Endothelial cell of umbilical vein (primary cell): ENCODE measurements at regions not wholly inside any gene's neighbourhood (a gene's known extent, or its start where the extent isn't known, plus 50 kb on each side); places are given as distances from the start of the nearest gene placed in this dataset.

Source experiments
- BruUV-seq: library from RNA; stranded (reverse); fragments of 400-500 nt; replicated peaks from 2 replicates; lab custom pipeline; 2021; lab: Mats Ljungman, UMichigan
- CTCF ChIA-PET: fragments of 300-600, 350-600 bp; sonication (Branson Sonifier 250); formaldehyde crosslinking; loops from one replicate; lab custom pipeline; 2021; ENCODE audit warnings: antibody characterized with exemption, inconsistent platforms; lab: Charles Lee
- POLR2A ChIA-PET: fragments of 300-600, 350-600 bp; sonication (Branson Sonifier 250); formaldehyde crosslinking; loops from one replicate; lab custom pipeline; 2021; ENCODE audit warnings: antibody characterized with exemption, inconsistent platforms; lab: Charles Lee
- DNase-seq: peaks from one replicate; pipeline ENCODE4 v3.0.0-alpha.2; 2011; ENCODE audit warnings: low read depth, low spot score
- FAIRE-seq: peaks from 2 replicates; lab custom pipeline; 2011; peaks lifted over from hg19 to GRCh38; lab: Jason Lieb, UNC
- H2AFZ ChIP-seq: 2 replicates; pipeline ENCODE4 v1.6.0; 2012; ENCODE audit warnings: low read depth, low read length, control low read depth, inconsistent platforms
- H3K27ac ChIP-seq: 2 replicates; pipeline ENCODE4 v1.5.1; 2011; ENCODE audit warnings: low read depth, mild to moderate bottlenecking, control low read depth, low read length, moderate library complexity; ENCODE audit not compliant: insufficient read depth
- H3K27me3 ChIP-seq, 2 experiments: 2 replicates each; pipeline versions ENCODE4 v1.6.0 to v1.6.1; 2011; ENCODE audit warnings: low read length in 2 of 2, mixed read lengths in 1 of 2; ENCODE audit not compliant: control insufficient read depth in 2 of 2, insufficient read depth in 2 of 2
- H3K36me3 ChIP-seq, 2 experiments: 2 replicates in 1 of 2; 3 replicates in 1 of 2; pipeline ENCODE4 v1.5.1; 2011; ENCODE audit warnings: low read length in 2 of 2, mild to moderate bottlenecking in 1 of 2, moderate library complexity in 1 of 2; ENCODE audit not compliant: control insufficient read depth in 2 of 2, insufficient read depth in 2 of 2; ENCODE audit errors: extremely low read depth in 1 of 2
- H3K4me1 ChIP-seq: 3 replicates; pipeline ENCODE4 v1.5.1; 2011; ENCODE audit warnings: mild to moderate bottlenecking, low read length; ENCODE audit not compliant: control insufficient read depth, insufficient read depth; ENCODE audit errors: extremely low read depth
- H3K4me2 ChIP-seq: 2 replicates; pipeline ENCODE4 v1.6.1; 2011; ENCODE audit warnings: low read length, control low read depth, mixed read lengths; ENCODE audit not compliant: insufficient read depth
- H3K4me3 ChIP-seq, 3 experiments: fragments of 200-600 bp in 1 of 3; sonication (generic), shearing (Covaris generic) in 1 of 3; replicated peaks in 1 of 3; 2 replicates each; pipeline ENCODE4 v1.5.1; 2011 to 2016; ENCODE audit warnings: control low read depth in 3 of 3, low read length in 3 of 3, mild to moderate bottlenecking in 2 of 3, inconsistent platforms in 1 of 3, low read depth in 1 of 3, moderate library complexity in 1 of 3; ENCODE audit not compliant: insufficient read depth in 1 of 3
- H3K79me2 ChIP-seq: 2 replicates; pipeline ENCODE4 v1.6.0; 2012; ENCODE audit warnings: low read length, inconsistent platforms; ENCODE audit not compliant: control insufficient read depth, insufficient read depth
- H3K9ac ChIP-seq: replicated peaks from 2 replicates; pipeline ENCODE3; 2011; ENCODE audit warnings: low read length, control low read depth; ENCODE audit not compliant: insufficient read depth; ENCODE audit errors: extremely low read depth
- H3K9me1 ChIP-seq: replicated peaks from 3 replicates; pipeline ENCODE4 v1.6.0; 2011; ENCODE audit warnings: mild to moderate bottlenecking, low read length; ENCODE audit not compliant: control insufficient read depth, insufficient read depth; ENCODE audit errors: extremely low read depth
- H3K9me3 ChIP-seq: replicated peaks from 2 replicates; pipeline ENCODE4 v1.5.1; 2012; ENCODE audit warnings: low read length, inconsistent platforms; ENCODE audit not compliant: control insufficient read depth, insufficient read depth
- H4K20me1 ChIP-seq: replicated peaks from 2 replicates; pipeline ENCODE3; 2011; ENCODE audit warnings: mild to moderate bottlenecking, low read length; ENCODE audit not compliant: control insufficient read depth, insufficient read depth; ENCODE audit errors: extremely low read depth
- CTCF ChIP-seq, 2 donors: IDR thresholded peaks; 1 replicate in 1 of 2; 2 replicates in 1 of 2; pipeline ENCODE4 v1.5.1; 2011; ENCODE audit warnings: low read length in 2 of 2, mild to moderate bottlenecking in 2 of 2, moderate library complexity in 2 of 2, control low read depth in 1 of 2, inconsistent platforms in 1 of 2, low read depth in 1 of 2; ENCODE audit not compliant: insufficient read depth in 1 of 2; ENCODE audit errors: extremely low read depth in 1 of 2
- EZH2 ChIP-seq: IDR thresholded peaks from 2 replicates; pipeline ENCODE4 v1.6.1; 2012; ENCODE audit warnings: borderline replicate concordance, low read depth, mild to moderate bottlenecking, moderate library complexity, low read length, inconsistent platforms; ENCODE audit not compliant: severe bottlenecking
- FOS ChIP-seq: IDR thresholded peaks from 2 replicates; pipeline ENCODE4 v1.6.1; 2011; ENCODE audit warnings: mild to moderate bottlenecking, low read length, moderate library complexity, borderline replicate concordance; ENCODE audit not compliant: insufficient read depth
- GATA2 ChIP-seq: IDR thresholded peaks from 2 replicates; pipeline ENCODE4 v1.7.0; 2011; ENCODE audit warnings: low read depth, mild to moderate bottlenecking, moderate library complexity, mixed read lengths, low read length; ENCODE audit not compliant: insufficient read length, insufficient read depth
- MYC ChIP-seq: IDR thresholded peaks from one replicate; pipeline ENCODE4 v1.6.1; 2011; ENCODE audit warnings: mild to moderate bottlenecking, low read depth, low read length
- POLR2AphosphoS5 ChIP-seq: IDR thresholded peaks from 2 replicates; pipeline ENCODE4 v1.6.1; 2012; ENCODE audit warnings: low read depth, mild to moderate bottlenecking, control low read depth, low read length, moderate library complexity; ENCODE audit not compliant: insufficient read depth
- dilution Hi-C: fragments of 300-500 bp; cut with MboI; formaldehyde crosslinking; loops from one replicate; pipeline ENCODE4 v1.15.0; 2019; ENCODE audit warnings: low sequenced_read_pairs; ENCODE audit not compliant: extremely low pct_ligation_motif_present
- intact Hi-C: fragments of 100-400 bp; cut with micrococcal nuclease; formaldehyde crosslinking; loops from one replicate; pipeline ENCODE4 v1.10.0; 2022

GRCh38 chr9:7546261-7546660, 253.3 kb downstream of the DMAC1 start:
- dilution Hi-C loops = no loop called here
- BruUV-seq = no TSS peak
- H3K27me3 ChIP-seq = no peaks in the 10 kb centered on the region
- H3K9me3 ChIP-seq = no peaks in the 10 kb centered on the region
- H3K27ac ChIP-seq = no peak overlapping the region
- DNase-seq (no peak), FAIRE-seq (no peak)
- ChIA-PET POLR2A (no interaction called here), CTCF (no interaction called here)
- H4K20me1 ChIP-seq = no peaks in the 10 kb centered on the region
- intact Hi-C loops = no loop called here
- H3K4me1 ChIP-seq = no peaks in the 10 kb centered on the region
- no peak overlapping the region for H3K9ac ChIP-seq
- no peak overlapping the region for H2AFZ ChIP-seq
- TF ChIP-seq FOS (no peak), POLR2AphosphoS5 (no peak), MYC (no peak), EZH2 (no peak), CTCF (IDR thresholded peaks at IDR 0.05; ENCODE audit: extremely low read depth in 1 of 2, insufficient read depth in 1 of 2, low read depth in 1 of 2, low read length in 2 of 2) (no peak), GATA2 (no peak)
- H3K79me2 ChIP-seq = no peaks in the 10 kb centered on the region
- no peaks in the 10 kb centered on the region for H3K36me3 ChIP-seq
- no peak overlapping the region for H3K4me3 ChIP-seq
- no peaks in the 10 kb centered on the region for H3K9me1 ChIP-seq
- no peak overlapping the region for H3K4me2 ChIP-seq
